IMR-90 (cell line): ENCODE measurements at regions not wholly inside any gene's neighbourhood (a gene's known extent, or its start where the extent isn't known, plus 50 kb on each side); places are given as distances from the start of the nearest gene placed in this dataset.

Experiments
- ATAC-seq: fragments of 200-7000 bp; cut with Tn5 transposase; 2 replicates; pipeline ENCODE4 v1.9.1; 2020; ENCODE audit warnings: low read depth, mild to moderate bottlenecking, moderate library complexity
- BruUV-seq: library from RNA; stranded (reverse); fragments of 400-500 nt; replicated peaks from 2 replicates; lab custom pipeline; 2021; lab: Mats Ljungman, UMichigan
- CTCF ChIA-PET: fragments of 300-600 bp; formaldehyde crosslinking; extraction: SDS; loops from one replicate; lab custom pipeline; 2021; ENCODE audit warnings: antibody characterized with exemption; lab: Yijun Ruan, JAX
- POLR2A ChIA-PET: fragments of 300-600 bp; sonication (Branson Sonifier 250); formaldehyde crosslinking; loops from one replicate; lab custom pipeline; 2022; ENCODE audit warnings: antibody characterized with exemption; ENCODE audit not compliant: unreplicated experiment; lab: Charles Lee
- DNase-seq: peaks from one replicate; pipeline ENCODE4 v3.0.0; 2013
- H2AFZ ChIP-seq: replicated peaks from 2 replicates; pipeline ENCODE3; 2013; ENCODE audit warnings: low read length, mild to moderate bottlenecking; ENCODE audit not compliant: poor library complexity
- H2AK5ac ChIP-seq: 2 replicates; pipeline ENCODE4 v1.6.1; 2013; ENCODE audit warnings: low read depth, low read length, inconsistent platforms
- H2AK9ac ChIP-seq: replicated peaks from 2 replicates; pipeline ENCODE3; 2013; ENCODE audit warnings: mild to moderate bottlenecking, low read depth, low read length, moderate library complexity; ENCODE audit not compliant: poor library complexity
- H2BK120ac ChIP-seq: 2 replicates; pipeline ENCODE4 v1.6.1; 2013; ENCODE audit warnings: low read depth, low read length, inconsistent platforms
- H2BK15ac ChIP-seq: 3 replicates; pipeline ENCODE4 v1.6.1; 2013; ENCODE audit warnings: low read depth, low read length, inconsistent platforms
- H2BK20ac ChIP-seq: 2 replicates; pipeline ENCODE4 v1.6.1; 2013; ENCODE audit warnings: low read depth, mild to moderate bottlenecking, inconsistent platforms, low read length, moderate library complexity
- H2BK5ac ChIP-seq: 2 replicates; pipeline ENCODE4 v1.6.1; 2013; ENCODE audit warnings: mild to moderate bottlenecking, low read depth, low read length, inconsistent platforms; ENCODE audit not compliant: poor library complexity, severe bottlenecking
- H3K14ac ChIP-seq: replicated peaks from 2 replicates; pipeline ENCODE4 v1.6.1; 2013; ENCODE audit warnings: low read depth, low read length, inconsistent platforms
- H3K18ac ChIP-seq: 2 replicates; pipeline ENCODE4 v1.6.1; 2013; ENCODE audit warnings: low read depth, low read length, control low read depth
- H3K23ac ChIP-seq: 2 replicates; pipeline ENCODE4 v1.6.1; 2013; ENCODE audit warnings: low read depth, low read length, inconsistent platforms
- H3K27ac ChIP-seq: 2 replicates; pipeline ENCODE4 v1.5.1; 2013; ENCODE audit warnings: mild to moderate bottlenecking, control low read depth, low read length; ENCODE audit not compliant: insufficient read depth
- H3K27me3 ChIP-seq: 2 replicates; pipeline ENCODE4 v1.6.1; 2013; ENCODE audit warnings: low read length; ENCODE audit not compliant: control insufficient read depth, insufficient read depth
- H3K36me3 ChIP-seq: 2 replicates; pipeline ENCODE4 v1.6.1; 2013; ENCODE audit warnings: low read length, mixed read lengths; ENCODE audit not compliant: control insufficient read depth, insufficient read depth
- H3K4ac ChIP-seq: 2 replicates; pipeline ENCODE4 v1.6.1; 2013; ENCODE audit warnings: low read depth, low read length, inconsistent platforms
- H3K4me1 ChIP-seq: 2 replicates; pipeline ENCODE4 v1.6.1; 2013; ENCODE audit warnings: low read length, mixed read lengths; ENCODE audit not compliant: control insufficient read depth, insufficient read depth
- H3K4me2 ChIP-seq: 2 replicates; pipeline ENCODE4 v1.6.1; 2013; ENCODE audit warnings: low read depth, mild to moderate bottlenecking, control low read depth, low read length, moderate library complexity
- H3K4me3 ChIP-seq: 2 replicates; pipeline ENCODE4 v1.5.1; 2013; ENCODE audit warnings: low read depth, mild to moderate bottlenecking, control low read depth, low read length, moderate library complexity; ENCODE audit not compliant: insufficient read depth
- H3K56ac ChIP-seq: 2 replicates; pipeline ENCODE4 v1.6.1; 2013; ENCODE audit warnings: low read length, inconsistent platforms; ENCODE audit not compliant: insufficient read depth; ENCODE audit errors: extremely low read depth
- H3K79me1 ChIP-seq, 2 experiments: 2 replicates each; pipeline ENCODE4 v1.6.1; 2013; ENCODE audit warnings: low read length in 2 of 2, inconsistent platforms in 1 of 2, low read depth in 1 of 2
- H3K9ac ChIP-seq: 2 replicates; pipeline ENCODE4 v1.6.1; 2013; ENCODE audit warnings: low read depth, low read length, control low read depth
- H3K9me1 ChIP-seq: 2 replicates; pipeline ENCODE4 v1.6.1; 2013; ENCODE audit warnings: low read length, inconsistent platforms; ENCODE audit not compliant: insufficient read depth
- H3K9me3 ChIP-seq: 2 replicates; pipeline ENCODE4 v1.6.1; 2013; ENCODE audit warnings: low read length; ENCODE audit not compliant: control insufficient read depth, insufficient read depth
- H4K20me1 ChIP-seq: 2 replicates; pipeline ENCODE4 v1.6.1; 2013; ENCODE audit warnings: low read length, inconsistent platforms; ENCODE audit not compliant: insufficient read depth
- H4K5ac ChIP-seq: 2 replicates; pipeline ENCODE4 v1.6.1; 2013; ENCODE audit warnings: mild to moderate bottlenecking, low read depth, low read length, control low read depth
- H4K8ac ChIP-seq, 2 experiments: 2 replicates each; pipeline ENCODE4 v1.6.1; 2013; ENCODE audit warnings: low read depth in 2 of 2, low read length in 2 of 2, control low read depth in 1 of 2, inconsistent platforms in 1 of 2
- H4K91ac ChIP-seq: 2 replicates; pipeline ENCODE4 v1.6.1; 2013; ENCODE audit warnings: low read depth, low read length, inconsistent platforms; ENCODE audit not compliant: insufficient read depth
- MAFK ChIP-seq: IDR thresholded peaks from 2 replicates; pipeline ENCODE4 v1.6.1; 2012; ENCODE audit warnings: low read depth, low read length, improper control_type of control experiment
- MAZ ChIP-seq: IDR thresholded peaks from 2 replicates; pipeline ENCODE4 v1.6.1; 2012; ENCODE audit warnings: low read depth, mild to moderate bottlenecking, low read length, improper control_type of control experiment, moderate library complexity, borderline replicate concordance
- NFE2L2 ChIP-seq: fragments of 150-350 bp; IDR thresholded peaks from 2 replicates; pipeline ENCODE4 v1.6.1; 2016; ENCODE audit warnings: low read depth, mild to moderate bottlenecking, low read length
- POLR2A ChIP-seq: IDR thresholded peaks from 2 replicates; pipeline ENCODE4 v1.6.1; 2012; ENCODE audit warnings: mild to moderate bottlenecking, low read depth, low read length
- RAD21 ChIP-seq: IDR thresholded peaks from 2 replicates; pipeline ENCODE4 v1.6.1; 2012; ENCODE audit warnings: low read length, improper control_type of control experiment
- RCOR1 ChIP-seq: IDR thresholded peaks from 2 replicates; pipeline ENCODE4 v1.6.1; 2012; ENCODE audit warnings: mild to moderate bottlenecking, low read length, improper control_type of control experiment; ENCODE audit not compliant: insufficient replicate concordance
- WGBS, 2 experiments: methylation state at CpG; one replicate each; pipeline versions ENCODE4 v1.1.5 to v1.1.7; 2013; ENCODE audit warnings: missing lambda C conversion rate in 2 of 2; ENCODE audit not compliant: insufficient read length in 1 of 2; ENCODE audit errors: extremely low coverage in 2 of 2; 5-methylcytosine and 5-hydroxymethylcytosine counted together
- dilution Hi-C: fragments of 300-500 bp; cut with HindIII; formaldehyde crosslinking; loops from one replicate; pipeline ENCODE4 v1.14.3; 2018; ENCODE audit warnings: low sequenced_read_pairs; ENCODE audit not compliant: unreplicated experiment
- in situ Hi-C: fragments of 300-500 bp; cut with MboI; formaldehyde crosslinking; loops from 3 replicates; pipeline ENCODE4 v1.14.3; 2019; ENCODE audit warnings: low sequenced_read_pairs, inconsistent platforms, mixed read lengths
- intact Hi-C: fragments of 100-400 bp; cut with micrococcal nuclease; formaldehyde crosslinking; loops from 2 replicates; pipeline ENCODE4 v1.10.0; 2022

DNA sequence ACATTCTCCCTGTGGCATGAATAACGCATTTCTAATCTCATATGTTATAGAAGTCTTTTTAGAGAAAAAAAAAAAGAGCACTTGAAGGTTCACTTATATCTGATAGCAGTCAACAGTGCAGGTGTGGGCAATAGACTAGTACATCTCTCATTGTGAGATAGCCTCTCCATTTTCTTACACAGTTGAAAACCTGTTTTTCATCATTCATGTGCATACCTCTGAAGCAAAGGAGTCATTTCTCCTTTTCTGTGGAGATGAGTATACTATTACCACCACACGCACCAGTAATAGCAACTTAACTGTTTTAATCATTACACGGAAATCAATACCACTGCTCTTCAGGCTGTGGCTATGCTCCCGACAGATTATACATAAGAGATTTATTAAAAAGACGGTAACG, 1653.3 kb upstream of the TMEFF2 start:
- no peak overlapping the region for H3K4ac ChIP-seq
- no peaks in the 10 kb centered on the region for H3K36me3 ChIP-seq
- ChIA-PET POLR2A (no interaction called here), CTCF (no interaction called here)
- intact Hi-C loops (no loop called here), dilution Hi-C loops (no loop called here), in situ Hi-C loops (no loop called here)
- H4K20me1 ChIP-seq: no peaks in the 10 kb centered on the region
- H2AK5ac ChIP-seq: no peak overlapping the region
- no peak overlapping the region for H3K4me3 ChIP-seq
- no peak overlapping the region for H3K9ac ChIP-seq
- H3K14ac ChIP-seq: no peak overlapping the region
- no peak overlapping the region for H3K18ac ChIP-seq
- H3K9me1 ChIP-seq: no peaks in the 10 kb centered on the region
- H4K91ac ChIP-seq: no peak overlapping the region
- H4K5ac ChIP-seq: no peak overlapping the region
- H3K79me1 ChIP-seq: no peaks in the 10 kb centered on the region
- no peak for ATAC-seq
- no peak overlapping the region for H2AK9ac ChIP-seq
- no peak overlapping the region for H3K23ac ChIP-seq
- no peaks in the 10 kb centered on the region for H3K9me3 ChIP-seq
- BruUV-seq: no TSS peak
- no peak overlapping the region for H3K4me2 ChIP-seq
- H3K27me3 ChIP-seq: no peaks in the 10 kb centered on the region
- H3K27ac ChIP-seq: no peak overlapping the region
- H2BK5ac ChIP-seq: no peak overlapping the region
- DNase-seq: no peak
- no peaks in the 10 kb centered on the region for H3K4me1 ChIP-seq
- no peak overlapping the region for H3K56ac ChIP-seq
- no peak overlapping the region for H2AFZ ChIP-seq
- no peak overlapping the region for H2BK120ac ChIP-seq
- WGBS, 2 experiments: no CpG with 5 or more reads among the region's 6 CpGs
- H2BK20ac ChIP-seq: no peak overlapping the region
- no peak overlapping the region for H2BK15ac ChIP-seq
- TF ChIP-seq MAFK: no peak
- TF ChIP-seq RCOR1: no peak
- no peak for TF ChIP-seq RAD21
- no peak for TF ChIP-seq MAZ
- TF ChIP-seq NFE2L2: no peak
- TF ChIP-seq POLR2A: no peak
- H4K8ac ChIP-seq: no peak overlapping the region
